ENCODE measurements at regions not wholly inside any gene's neighbourhood (a gene's known extent, or its start where the extent isn't known, plus 50 kb on each side); places are given as distances from the start of the nearest gene placed in this dataset.

DNA sequence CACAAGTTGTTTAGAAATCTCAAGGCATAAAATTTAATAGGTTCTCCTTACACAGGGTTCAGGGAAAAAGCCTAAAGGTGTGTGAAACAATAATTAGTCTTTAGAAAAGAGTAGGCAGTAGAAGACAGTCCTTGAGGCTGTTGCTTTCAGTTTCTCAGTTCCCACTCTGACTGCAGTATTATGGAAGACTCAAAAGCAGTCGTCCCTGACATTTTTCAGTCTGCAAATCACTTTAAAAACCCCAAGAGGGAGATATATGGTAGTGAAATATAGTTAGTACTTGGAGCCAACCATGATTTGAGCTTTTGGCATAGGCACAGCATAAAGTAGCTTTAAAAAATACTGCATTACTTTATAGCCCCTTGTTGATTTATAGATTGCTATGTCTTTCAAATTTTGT, 299.7 kb downstream of the OLFM3 start:
- ATAC-seq (no peak), DNase-seq (no peak)
- H3K36me3 Mint-ChIP-seq (ENCODE audit: insufficient read depth) = no peaks in the 10 kb centered on the region
- no peaks in the 10 kb centered on the region for H3K4me1 Mint-ChIP-seq (ENCODE audit: low read depth)
- peaks cover 8% of the 10 kb centered on the region for H3K27me3 Mint-ChIP-seq (ENCODE audit: low read depth)
- no peaks in the 10 kb centered on the region for H3K9me3 Mint-ChIP-seq
- H3K4me3 Mint-ChIP-seq = no peak overlapping the region

DNA sequence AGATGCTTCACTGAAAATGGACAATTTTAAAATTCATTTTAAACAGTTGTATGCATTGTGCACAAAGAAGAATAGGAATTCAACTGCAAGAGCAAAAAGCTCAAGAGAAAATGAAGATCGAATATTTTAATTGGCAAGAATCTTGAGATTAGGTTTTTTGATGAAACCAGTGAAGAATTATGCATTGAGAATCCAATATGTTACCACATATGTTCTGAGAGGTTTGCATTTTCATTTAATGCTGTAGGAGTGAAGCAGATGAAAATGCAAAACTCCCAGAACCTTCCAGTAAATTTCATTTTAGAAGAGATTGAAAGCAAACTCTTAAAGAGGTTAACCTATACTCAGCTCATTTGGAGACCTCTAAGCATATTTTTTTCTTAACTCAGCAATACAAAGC, 298.0 kb downstream of the OLFM3 start:
- ATAC-seq (no peak), DNase-seq (no peak)
- no peaks in the 10 kb centered on the region for H3K4me1 Mint-ChIP-seq (ENCODE audit: low read depth)
- H3K9me3 Mint-ChIP-seq = no peaks in the 10 kb centered on the region
- no peak overlapping the region for H3K4me3 Mint-ChIP-seq
- no peaks in the 10 kb centered on the region for H3K36me3 Mint-ChIP-seq (ENCODE audit: insufficient read depth)
- peaks cover 8% of the 10 kb centered on the region for H3K27me3 Mint-ChIP-seq (ENCODE audit: low read depth)

DNA sequence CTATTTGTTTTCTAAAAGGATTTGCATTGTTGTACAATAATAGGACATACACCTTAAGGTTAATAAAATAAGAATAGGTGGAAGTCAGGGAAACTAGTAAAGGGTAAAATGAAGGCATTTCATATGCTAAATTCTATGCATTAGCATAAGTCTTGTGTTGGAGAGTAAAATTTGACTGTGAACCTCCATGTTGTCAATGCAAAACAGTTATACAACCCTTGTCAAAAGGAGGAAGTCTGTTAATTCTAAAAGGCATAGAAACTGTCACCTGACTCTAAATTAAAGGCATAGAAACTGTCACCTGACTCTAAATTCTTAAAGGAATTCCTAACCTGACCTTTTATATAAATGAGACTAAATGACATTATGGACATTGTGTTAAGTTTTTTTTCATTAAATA, 291.8 kb downstream of the OLFM3 start:
- ATAC-seq (no peak), DNase-seq (no peak)
- H3K36me3 Mint-ChIP-seq (ENCODE audit: insufficient read depth) = no peaks in the 10 kb centered on the region
- no peaks in the 10 kb centered on the region for H3K9me3 Mint-ChIP-seq
- H3K4me1 Mint-ChIP-seq (ENCODE audit: low read depth) = no peaks in the 10 kb centered on the region
- H3K27me3 Mint-ChIP-seq (ENCODE audit: low read depth) = no peaks in the 10 kb centered on the region
- no peak overlapping the region for H3K4me3 Mint-ChIP-seq

DNA sequence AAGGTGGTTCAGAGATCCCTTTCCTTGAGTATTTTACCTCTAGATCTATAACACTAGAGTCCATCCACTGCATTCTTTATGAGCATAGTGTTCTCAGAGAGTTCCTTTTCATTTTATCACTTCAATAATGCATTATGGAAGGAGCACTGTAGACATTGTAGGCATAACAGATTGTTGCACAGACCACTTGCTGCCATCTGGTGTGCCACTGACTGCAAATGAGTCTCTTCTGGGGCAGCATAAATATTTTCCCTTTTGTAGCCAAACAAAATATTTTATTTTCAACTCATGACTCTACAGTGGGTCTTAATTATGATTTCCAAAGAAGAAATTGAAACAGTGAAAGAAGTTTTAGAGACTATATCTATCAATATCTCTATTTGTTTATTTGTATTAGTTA, 290.4 kb downstream of the OLFM3 start:
- no peaks in the 10 kb centered on the region for H3K9me3 Mint-ChIP-seq
- no peaks in the 10 kb centered on the region for H3K27me3 Mint-ChIP-seq (ENCODE audit: low read depth)
- H3K36me3 Mint-ChIP-seq (ENCODE audit: insufficient read depth) = no peaks in the 10 kb centered on the region
- ATAC-seq (no peak), DNase-seq (no peak)
- H3K4me1 Mint-ChIP-seq (ENCODE audit: low read depth) = no peaks in the 10 kb centered on the region
- no peak overlapping the region for H3K4me3 Mint-ChIP-seq

DNA sequence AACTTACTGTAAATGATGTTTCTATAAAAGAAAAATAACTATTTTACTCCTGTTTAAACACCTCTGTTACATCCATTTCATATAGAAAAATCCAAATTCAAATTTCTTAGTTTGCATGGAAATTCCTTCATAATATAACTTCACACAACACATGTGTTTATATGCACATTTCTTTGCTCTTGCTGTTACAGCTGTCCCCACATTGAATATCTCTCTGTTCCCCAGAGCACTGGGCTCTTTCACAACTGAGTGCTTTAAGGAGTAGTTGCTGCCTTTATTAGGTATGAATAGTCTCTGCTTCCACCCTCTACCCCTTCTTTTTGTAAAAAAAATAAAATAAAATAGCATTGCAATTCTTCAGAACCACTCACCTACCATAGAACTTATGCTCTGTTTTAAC, 287.0 kb downstream of the OLFM3 start:
- ATAC-seq = no peak
- H3K27me3 Mint-ChIP-seq (ENCODE audit: low read depth) = no peaks in the 10 kb centered on the region

DNA sequence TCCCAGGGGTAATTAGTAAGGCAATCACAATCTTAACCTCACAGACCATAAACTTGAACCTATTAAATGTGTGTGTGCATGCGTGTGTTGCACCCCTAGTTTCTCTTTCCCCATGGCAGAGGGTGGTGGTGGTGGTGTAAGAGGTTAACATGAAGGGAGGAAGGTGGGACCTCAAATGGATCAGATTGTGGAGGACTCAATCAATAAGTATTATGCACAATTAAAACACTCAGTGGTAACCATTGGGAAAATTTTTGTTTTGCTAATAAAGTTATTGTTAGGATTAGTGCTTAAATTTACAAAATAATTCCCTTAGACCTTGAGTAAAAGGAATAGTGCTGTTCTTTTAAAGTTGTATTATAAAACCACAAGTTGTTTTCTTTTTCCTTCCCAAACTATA, 283.0 kb downstream of the OLFM3 start:
- Mint-ChIP-seq H3K4me3 (no peak overlapping the region), H3K36me3 (ENCODE audit: insufficient read depth) (no peaks in the 10 kb centered on the region), H3K4me1 (ENCODE audit: low read depth) (no peaks in the 10 kb centered on the region), H3K9me3 (no peaks in the 10 kb centered on the region), H3K27me3 (ENCODE audit: low read depth) (no peaks in the 10 kb centered on the region)
- DNase-seq (no peak), ATAC-seq (no peak)

More for the DNA sequence above, 287.0 kb downstream of the OLFM3 start:
- Mint-ChIP-seq H3K36me3 (ENCODE audit: insufficient read depth) (no peaks in the 10 kb centered on the region), H3K9me3 (no peaks in the 10 kb centered on the region), H3K4me1 (ENCODE audit: low read depth) (no peaks in the 10 kb centered on the region), H3K4me3 (no peak overlapping the region)
- no peak for DNase-seq

DNA sequence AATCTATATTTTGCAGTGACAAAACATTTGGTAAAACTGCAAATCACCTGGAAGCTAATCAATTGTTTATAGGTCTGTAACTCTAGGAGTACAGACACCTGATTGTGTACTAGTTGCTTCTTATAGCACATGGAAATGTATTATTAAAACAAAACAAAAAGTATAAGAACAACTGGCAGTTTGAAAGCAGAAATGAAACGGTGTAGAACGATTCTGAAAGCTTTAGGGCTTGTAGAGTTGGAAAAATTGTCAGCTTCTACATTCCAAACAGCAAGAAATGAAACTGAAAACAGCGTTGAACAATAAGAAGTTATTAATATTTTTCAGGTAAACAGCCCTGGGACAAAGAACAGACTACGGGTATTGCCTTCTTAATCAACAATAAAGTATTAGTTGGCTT, 273.3 kb downstream of the OLFM3 start:
- ATAC-seq (no peak), DNase-seq (no peak)
- H3K4me3 Mint-ChIP-seq = no peak overlapping the region
- no peaks in the 10 kb centered on the region for H3K9me3 Mint-ChIP-seq
- no peaks in the 10 kb centered on the region for H3K27me3 Mint-ChIP-seq (ENCODE audit: low read depth)
- no peaks in the 10 kb centered on the region for H3K36me3 Mint-ChIP-seq (ENCODE audit: insufficient read depth)
- H3K4me1 Mint-ChIP-seq (ENCODE audit: low read depth) = no peaks in the 10 kb centered on the region

DNA sequence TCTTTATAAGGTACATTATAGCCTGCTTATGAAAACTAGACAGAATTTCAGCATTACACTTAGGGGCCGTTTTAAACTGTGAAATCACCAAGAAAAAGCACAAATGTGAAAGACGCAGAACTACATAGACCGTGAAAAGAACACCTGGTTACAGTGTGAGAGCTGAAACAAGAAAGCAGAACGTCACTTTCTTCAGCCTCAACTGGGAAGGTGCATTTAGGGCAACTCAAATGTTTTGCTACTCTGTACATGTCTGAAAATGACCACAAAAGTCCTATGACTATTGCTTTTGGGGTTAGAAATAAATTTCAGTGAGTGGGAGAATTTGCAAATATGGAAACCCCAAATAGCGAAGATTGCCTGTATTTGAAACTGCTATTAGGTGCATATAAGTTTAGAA, 268.7 kb downstream of the OLFM3 start:
- Mint-ChIP-seq H3K4me1 (ENCODE audit: low read depth) (no peaks in the 10 kb centered on the region), H3K27me3 (ENCODE audit: low read depth) (peaks cover 3% of the 10 kb centered on the region), H3K9me3 (no peaks in the 10 kb centered on the region), H3K4me3 (no peak overlapping the region), H3K36me3 (ENCODE audit: insufficient read depth) (no peaks in the 10 kb centered on the region)
- ATAC-seq (no peak), DNase-seq (no peak)

DNA sequence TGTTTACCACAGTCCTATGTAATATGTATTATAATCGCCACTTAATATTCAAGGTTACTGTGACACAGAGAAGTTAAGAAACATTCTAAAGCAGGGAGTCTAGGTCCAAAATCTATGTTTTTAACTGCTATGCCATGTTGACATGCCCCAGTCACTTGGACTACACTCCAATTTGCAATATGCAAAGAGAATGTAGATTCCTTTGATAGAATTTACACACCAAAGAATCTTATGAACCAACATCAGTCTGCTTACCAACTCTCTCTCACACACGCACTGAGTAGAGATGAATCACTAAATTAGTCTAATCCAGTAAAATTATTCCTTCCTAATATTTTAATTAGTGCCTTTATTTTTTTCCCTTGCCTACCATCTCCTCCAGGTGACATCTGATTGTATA, 266.2 kb downstream of the OLFM3 start:
- H3K27me3 Mint-ChIP-seq (ENCODE audit: low read depth) = peaks cover 3% of the 10 kb centered on the region
- H3K4me3 Mint-ChIP-seq = no peak overlapping the region
- H3K4me1 Mint-ChIP-seq (ENCODE audit: low read depth) = no peaks in the 10 kb centered on the region
- H3K36me3 Mint-ChIP-seq (ENCODE audit: insufficient read depth) = no peaks in the 10 kb centered on the region
- ATAC-seq (no peak), DNase-seq (no peak)
- H3K9me3 Mint-ChIP-seq = no peaks in the 10 kb centered on the region

DNA sequence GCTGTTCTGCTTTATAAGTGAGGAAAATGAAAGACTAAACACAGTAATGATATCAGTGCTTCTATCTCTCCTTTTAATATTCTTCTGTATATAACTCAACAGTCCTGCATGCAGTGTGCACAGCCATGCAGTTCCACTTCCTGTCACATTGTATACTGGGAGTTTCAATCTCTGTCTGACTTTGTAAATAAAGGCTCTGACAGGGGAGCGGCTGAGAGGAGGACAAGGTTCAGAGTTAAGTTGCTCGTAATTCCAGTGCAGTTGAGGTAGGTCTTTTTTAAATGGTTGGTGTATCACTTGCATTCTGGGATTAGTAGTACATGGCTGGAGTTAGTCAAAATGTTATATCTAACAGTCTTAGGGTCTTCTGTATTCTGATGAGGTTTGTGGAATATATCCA, 264.5 kb downstream of the OLFM3 start:
- Mint-ChIP-seq H3K36me3 (ENCODE audit: insufficient read depth) (no peaks in the 10 kb centered on the region), H3K27me3 (ENCODE audit: low read depth) (peaks cover 3% of the 10 kb centered on the region), H3K9me3 (no peaks in the 10 kb centered on the region), H3K4me3 (no peak overlapping the region), H3K4me1 (ENCODE audit: low read depth) (no peaks in the 10 kb centered on the region)
- no peak for DNase-seq
- ATAC-seq = no peak

DNA sequence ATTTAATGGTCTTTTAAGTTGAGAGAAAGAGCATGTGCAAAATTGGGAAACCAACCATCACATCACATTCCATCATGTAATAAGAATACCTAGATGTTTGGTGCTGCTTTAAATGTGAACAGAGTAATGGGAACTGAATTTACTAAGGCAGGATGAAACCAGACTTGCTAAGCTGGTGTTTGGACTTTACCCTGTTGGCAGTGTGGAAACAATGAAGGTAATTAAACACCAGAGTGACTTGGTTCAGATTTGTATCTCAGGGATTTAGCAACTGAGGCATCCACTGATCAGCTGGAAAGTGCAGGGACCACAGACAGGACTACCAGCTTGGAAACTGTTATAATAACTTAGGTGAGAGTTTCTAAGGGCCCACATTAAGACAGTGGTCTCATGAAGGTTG, 263.4 kb downstream of the OLFM3 start:
- Mint-ChIP-seq H3K27me3 (ENCODE audit: low read depth) (peaks cover 3% of the 10 kb centered on the region), H3K4me3 (no peak overlapping the region), H3K36me3 (ENCODE audit: insufficient read depth) (no peaks in the 10 kb centered on the region), H3K4me1 (ENCODE audit: low read depth) (no peaks in the 10 kb centered on the region), H3K9me3 (no peaks in the 10 kb centered on the region)
- no peak for ATAC-seq
- no peak for DNase-seq

DNA sequence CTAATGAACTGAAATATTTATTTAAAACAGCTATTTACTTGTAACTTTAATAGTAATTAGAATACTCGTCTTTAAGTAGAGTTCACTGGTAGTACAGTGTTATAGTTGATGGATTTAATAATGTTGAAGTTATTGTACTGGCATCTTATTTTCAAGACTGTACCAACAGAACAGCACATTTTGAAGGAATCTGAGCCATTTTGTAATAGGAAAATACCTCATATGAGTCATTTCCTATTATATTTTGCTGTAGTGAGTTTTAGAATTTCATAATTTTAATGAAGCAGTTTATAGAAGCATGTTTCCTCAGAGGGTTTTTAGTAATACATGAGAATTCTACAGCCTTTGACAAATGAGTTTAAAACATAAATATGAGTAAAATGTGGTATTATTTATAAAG, 258.3 kb downstream of the OLFM3 start:
- DNase-seq = no peak
- no peak overlapping the region for H3K4me3 Mint-ChIP-seq
- H3K9me3 Mint-ChIP-seq = no peaks in the 10 kb centered on the region
- H3K27me3 Mint-ChIP-seq (ENCODE audit: low read depth) = no peaks in the 10 kb centered on the region
- H3K4me1 Mint-ChIP-seq (ENCODE audit: low read depth) = no peaks in the 10 kb centered on the region
- H3K36me3 Mint-ChIP-seq (ENCODE audit: insufficient read depth) = no peaks in the 10 kb centered on the region
- ATAC-seq = no peak

DNA sequence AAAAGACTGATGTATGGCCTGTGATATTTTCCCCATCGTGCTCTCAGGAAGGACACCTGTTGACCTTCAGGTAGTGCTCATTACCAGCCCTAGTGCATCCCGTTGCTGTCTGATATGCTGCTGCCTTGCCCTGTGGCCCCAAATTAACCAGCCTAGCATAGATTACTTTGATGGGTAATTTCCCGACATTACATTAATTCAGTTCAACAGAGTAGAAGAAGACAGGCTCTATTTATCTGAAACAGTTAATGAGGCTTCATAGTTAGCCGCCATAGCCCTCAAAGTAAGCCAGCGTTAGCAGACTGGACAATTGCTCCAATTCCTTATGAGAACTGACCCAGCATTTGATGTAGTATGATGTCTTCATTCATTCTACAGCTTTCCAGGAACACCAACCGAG, 257.6 kb downstream of the OLFM3 start:
- no peak for DNase-seq
- H3K36me3 Mint-ChIP-seq (ENCODE audit: insufficient read depth) = no peaks in the 10 kb centered on the region
- no peak for ATAC-seq
- H3K27me3 Mint-ChIP-seq (ENCODE audit: low read depth) = no peaks in the 10 kb centered on the region
- no peaks in the 10 kb centered on the region for H3K9me3 Mint-ChIP-seq
- no peaks in the 10 kb centered on the region for H3K4me1 Mint-ChIP-seq (ENCODE audit: low read depth)
- H3K4me3 Mint-ChIP-seq = no peak overlapping the region

DNA sequence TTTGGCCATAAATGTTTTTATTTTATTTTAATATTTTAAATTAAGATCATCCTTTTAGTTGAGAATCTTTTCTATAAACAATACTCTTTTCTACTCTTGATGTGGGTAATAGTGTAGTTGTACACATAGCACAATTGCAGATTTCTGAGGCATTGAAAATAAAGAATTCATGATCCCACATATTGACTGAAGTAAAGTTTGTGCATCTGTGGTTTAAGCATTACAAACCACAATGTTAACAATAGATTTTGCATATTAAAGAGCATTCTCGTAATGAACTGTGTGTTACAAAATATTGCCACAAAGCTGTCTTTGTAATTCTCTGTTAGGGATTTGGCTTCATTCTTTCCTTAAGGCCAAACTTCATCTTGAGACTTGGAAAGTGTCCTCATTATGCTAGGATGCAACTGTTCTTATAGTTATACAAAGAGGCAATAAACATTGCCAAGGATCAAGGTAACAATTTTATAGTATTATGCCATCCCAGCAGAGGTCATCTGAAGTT, 256.8 kb downstream of the OLFM3 start:
- no peaks in the 10 kb centered on the region for H3K36me3 Mint-ChIP-seq (ENCODE audit: insufficient read depth)
- H3K4me1 Mint-ChIP-seq (ENCODE audit: low read depth) = no peaks in the 10 kb centered on the region

DNA sequence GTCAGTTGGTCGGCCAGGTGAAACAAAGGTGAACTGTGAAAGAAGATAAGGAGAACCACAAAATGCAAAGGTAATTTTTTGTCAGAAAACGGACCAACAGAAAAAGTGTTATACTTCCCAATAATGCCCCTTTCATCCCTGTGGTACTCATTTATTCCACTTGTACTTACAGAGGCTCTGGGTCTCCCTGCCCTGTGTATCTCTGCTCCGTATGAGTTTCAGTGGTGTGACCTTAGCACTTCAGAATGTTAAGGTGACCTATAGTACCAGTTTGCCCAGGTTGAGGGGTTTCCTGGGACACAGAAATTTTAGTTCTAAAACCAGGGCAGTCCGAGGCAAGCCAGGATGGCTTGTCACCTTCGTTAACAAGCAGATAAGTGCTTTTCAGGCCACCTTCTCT, 254.8 kb downstream of the OLFM3 start:
- no peaks in the 10 kb centered on the region for H3K27me3 Mint-ChIP-seq (ENCODE audit: low read depth)
- no peak overlapping the region for H3K4me3 Mint-ChIP-seq
- ATAC-seq (no peak), DNase-seq (no peak)
- H3K9me3 Mint-ChIP-seq = no peaks in the 10 kb centered on the region
- no peaks in the 10 kb centered on the region for H3K36me3 Mint-ChIP-seq (ENCODE audit: insufficient read depth)
- no peaks in the 10 kb centered on the region for H3K4me1 Mint-ChIP-seq (ENCODE audit: low read depth)

More for the DNA sequence above, 256.8 kb downstream of the OLFM3 start:
- DNase-seq = no peak
- no peak for ATAC-seq
- H3K4me3 Mint-ChIP-seq = no peak overlapping the region
- no peaks in the 10 kb centered on the region for H3K27me3 Mint-ChIP-seq (ENCODE audit: low read depth)
- no peaks in the 10 kb centered on the region for H3K9me3 Mint-ChIP-seq

DNA sequence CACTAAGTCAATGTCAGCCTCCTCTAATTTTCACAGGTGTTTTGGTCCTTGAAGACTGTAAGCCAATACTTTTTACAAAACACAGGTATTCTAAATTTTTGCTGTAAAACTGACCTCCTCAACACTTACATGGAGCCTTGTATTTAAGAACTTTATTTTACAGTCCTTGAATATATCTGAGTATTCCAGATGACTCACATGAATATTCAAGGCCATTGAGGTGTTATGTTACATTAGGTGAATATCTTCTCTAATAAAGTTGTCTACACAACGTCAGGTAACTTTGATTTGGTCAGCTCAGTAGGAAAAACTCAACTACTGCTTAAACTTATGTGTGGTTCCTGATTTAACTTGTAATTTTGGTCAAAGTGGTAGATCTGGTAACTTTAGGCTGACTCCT, 254.2 kb downstream of the OLFM3 start:
- Mint-ChIP-seq H3K36me3 (ENCODE audit: insufficient read depth) (no peaks in the 10 kb centered on the region), H3K4me1 (ENCODE audit: low read depth) (no peaks in the 10 kb centered on the region), H3K4me3 (no peak overlapping the region), H3K9me3 (no peaks in the 10 kb centered on the region), H3K27me3 (ENCODE audit: low read depth) (no peaks in the 10 kb centered on the region)
- DNase-seq = no peak
- ATAC-seq = no peak
